SIG-M5 (cell line): ENCODE measurements at regions not wholly inside any gene's neighbourhood (a gene's known extent, or its start where the extent isn't known, plus 50 kb on each side); places are given as distances from the start of the nearest gene placed in this dataset.

Experiments
- DNase-seq: peaks from one replicate; lab custom pipeline; 2025; lab: John Stamatoyannopoulos, UW

DNA sequence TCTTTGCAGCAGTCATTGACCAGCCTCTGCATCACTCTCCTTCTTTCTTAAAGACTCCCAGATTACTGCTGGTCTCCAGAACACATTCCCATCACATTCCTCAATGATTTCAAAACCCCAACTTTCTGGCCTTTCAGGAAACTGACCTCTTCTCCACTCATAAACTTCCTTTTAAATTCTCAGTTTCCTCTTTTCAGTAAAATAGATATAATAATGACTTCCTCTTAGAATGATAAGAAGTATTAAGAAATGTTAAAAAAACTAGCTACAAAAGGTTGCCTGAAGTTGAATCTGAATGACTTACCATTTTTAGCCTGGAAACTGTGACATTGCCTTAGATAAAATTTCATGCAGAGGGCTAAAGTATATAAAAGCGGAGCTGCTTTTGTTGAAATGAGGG, 239.3 kb downstream of the OGFRL1 start:
- no peak for DNase-seq

DNA sequence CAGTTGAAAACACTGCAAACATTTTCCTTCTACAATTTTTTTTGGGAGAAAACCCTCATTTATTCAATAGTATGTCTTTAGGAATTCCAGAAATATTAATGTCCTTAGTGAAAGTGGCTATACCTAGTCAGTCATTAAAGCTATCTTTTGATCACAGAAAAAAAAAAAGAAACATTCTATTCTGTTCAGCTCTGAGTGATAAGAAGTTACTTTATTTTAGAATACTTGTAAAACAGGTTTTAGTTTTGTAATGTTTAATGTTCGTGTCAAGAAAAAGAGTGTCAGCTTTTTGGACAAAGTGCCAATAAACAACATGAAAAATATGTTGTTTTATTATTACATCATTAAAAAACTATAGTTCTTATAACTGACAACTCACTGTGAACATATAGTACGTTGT, 240.4 kb downstream of the OGFRL1 start:
- DNase-seq, result no peak

DNA sequence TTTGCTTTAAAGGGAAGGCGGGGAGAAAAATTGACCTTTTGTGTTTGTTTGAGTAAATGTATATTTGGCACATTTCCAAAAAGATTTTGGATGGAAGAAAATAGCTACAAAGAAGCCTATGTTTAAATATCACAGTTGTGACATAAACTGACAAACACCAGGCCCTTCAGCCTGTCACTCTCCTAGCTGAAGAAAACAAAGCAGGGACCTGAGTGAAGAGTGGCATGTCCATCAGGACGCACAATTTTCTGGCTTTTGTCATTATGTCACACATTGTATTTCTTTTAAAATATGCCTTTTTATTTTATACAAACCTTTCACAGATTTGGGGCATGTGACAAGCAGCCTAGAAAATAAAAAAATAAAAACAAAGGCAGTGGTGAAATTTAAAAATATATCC, 241.2 kb downstream of the OGFRL1 start:
- no peak for DNase-seq

GRCh38 chr6:71531006-71531405, 242.4 kb downstream of the OGFRL1 start:
- DNase-seq, result no peak

- no peak for DNase-seq
Measured at GRCh38 chr6:71531841-71532240, 243.2 kb downstream of the OGFRL1 start.

GRCh38 chr6:71533939-71534379, 245.3 kb downstream of the OGFRL1 start:
- no peak for DNase-seq

DNA sequence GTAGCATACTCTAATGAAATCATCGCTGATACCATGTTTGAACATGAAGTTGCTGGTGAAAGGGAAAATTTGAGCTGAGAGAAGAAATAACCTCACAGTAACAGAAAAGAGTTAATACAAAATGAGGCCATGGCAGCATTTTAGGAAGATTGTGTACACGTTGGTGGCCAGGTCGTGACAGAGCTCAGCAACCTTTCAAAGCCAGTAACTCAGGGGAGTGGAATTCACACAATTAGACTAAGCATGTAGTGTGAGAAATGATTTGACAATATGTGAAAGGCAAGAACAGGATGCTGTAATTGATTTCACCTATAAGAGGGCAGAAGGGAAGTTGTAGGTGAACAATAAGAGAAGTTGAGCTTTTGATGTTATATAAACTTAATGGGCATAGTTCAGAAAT, 246.3 kb downstream of the OGFRL1 start:
- DNase-seq, result no peak

- DNase-seq, result no peak
Measured at GRCh38 chr6:71537717-71538116, 249.1 kb downstream of the OGFRL1 start.

DNA sequence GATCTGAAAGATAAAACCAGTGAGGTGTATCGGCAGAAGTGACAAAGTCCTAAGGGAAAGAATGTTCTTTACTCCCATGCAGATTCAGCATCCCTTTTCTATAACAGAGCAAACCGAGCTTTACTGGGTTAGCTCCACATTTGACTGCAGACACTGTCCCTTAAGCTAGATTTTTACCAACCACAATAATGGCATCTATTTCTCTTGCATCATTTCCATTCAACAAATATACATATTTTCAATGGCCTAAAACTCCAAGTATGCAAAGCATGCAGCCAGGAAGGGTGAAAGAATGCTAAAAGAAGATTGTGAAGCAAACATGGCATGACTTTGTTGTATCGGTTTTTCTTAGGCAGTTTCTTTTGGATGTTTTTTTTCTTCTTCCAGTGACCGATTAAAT, 255.4 kb downstream of the OGFRL1 start:
- no peak for DNase-seq

DNA sequence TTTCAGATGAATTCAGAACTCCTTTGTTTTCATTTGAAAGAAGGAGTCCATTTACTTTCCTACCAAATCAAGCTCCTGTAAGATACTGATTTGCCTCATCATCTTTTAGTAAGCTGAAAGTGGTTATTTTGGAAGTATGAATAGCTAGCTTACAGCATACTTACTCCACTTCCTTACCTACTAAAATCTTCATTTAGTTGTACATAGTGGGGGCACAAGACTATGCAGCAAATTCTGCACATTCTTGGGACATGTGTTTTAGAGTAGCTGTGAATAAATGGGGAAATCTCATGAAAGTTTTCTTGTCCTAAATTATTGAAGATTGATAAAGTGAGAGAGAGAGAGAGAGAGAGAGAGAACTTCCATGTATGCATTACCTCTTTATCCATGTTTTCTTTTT, 256.3 kb downstream of the OGFRL1 start:
- DNase-seq, result no peak

DNA sequence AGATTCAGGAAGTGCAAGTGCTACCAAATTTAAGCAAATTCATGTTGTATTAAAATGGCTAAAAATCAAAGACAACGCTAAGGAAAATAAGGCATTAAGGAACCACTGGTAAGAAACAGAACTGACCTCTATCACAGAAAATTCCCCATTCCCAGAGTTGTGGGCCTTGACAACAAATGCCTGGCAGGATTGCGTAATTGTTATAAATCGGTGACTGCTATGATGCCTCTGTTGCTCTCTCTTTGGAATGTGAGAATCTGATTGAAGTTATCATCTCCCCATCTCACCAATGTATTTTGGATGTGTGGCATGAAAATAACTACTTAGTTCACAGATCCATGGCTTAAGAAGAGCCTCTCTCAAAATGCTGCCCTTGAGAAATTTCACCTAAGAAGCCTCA, 257.3 kb downstream of the OGFRL1 start:
- DNase-seq, result no peak

- no peak for DNase-seq
Measured at GRCh38 chr6:71551798-71552197, 263.2 kb downstream of the OGFRL1 start.

- no peak for DNase-seq
Measured at GRCh38 chr6:71556141-71556540, 267.5 kb downstream of the OGFRL1 start.

DNA sequence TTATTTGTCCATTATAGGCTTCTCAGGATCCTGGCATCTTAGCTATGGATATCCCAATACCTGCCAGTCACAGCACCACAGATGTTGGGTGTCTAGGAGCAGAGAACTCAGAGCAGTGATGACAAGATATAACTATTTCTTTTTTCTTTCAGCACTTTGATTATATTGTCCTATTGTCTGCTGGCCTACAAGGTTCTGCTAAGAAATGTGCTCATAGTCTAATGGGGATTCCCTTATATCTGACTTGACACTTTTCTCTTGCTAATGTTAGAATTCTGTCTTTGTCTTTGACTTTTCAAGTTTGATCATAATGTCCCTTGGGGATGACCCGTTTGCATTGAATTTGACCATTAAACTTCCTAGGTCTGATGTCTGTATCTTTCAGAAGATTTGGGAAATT, 270.4 kb downstream of the OGFRL1 start:
- no peak for DNase-seq

DNA sequence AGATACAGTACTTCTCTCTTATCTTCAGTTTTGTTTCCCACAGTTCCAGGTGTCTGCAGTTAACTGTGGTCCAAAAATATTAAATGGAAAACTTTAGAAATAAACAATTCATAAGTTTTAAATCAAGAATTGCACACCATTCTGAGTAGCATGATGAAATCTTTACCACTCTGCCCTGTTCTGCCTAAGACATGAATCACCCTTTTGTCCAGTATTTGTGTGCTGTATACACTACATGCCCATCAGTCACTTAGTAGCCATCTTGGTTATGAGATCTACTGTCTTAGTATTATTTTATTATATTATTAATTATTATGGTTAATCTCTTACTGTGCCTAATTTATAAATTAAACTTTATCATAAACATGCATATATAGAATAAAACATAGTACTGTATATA, 279.0 kb downstream of the OGFRL1 start:
- DNase-seq, result no peak

- no peak for DNase-seq
Measured at GRCh38 chr6:71577766-71578165, 289.2 kb downstream of the OGFRL1 start.

DNA sequence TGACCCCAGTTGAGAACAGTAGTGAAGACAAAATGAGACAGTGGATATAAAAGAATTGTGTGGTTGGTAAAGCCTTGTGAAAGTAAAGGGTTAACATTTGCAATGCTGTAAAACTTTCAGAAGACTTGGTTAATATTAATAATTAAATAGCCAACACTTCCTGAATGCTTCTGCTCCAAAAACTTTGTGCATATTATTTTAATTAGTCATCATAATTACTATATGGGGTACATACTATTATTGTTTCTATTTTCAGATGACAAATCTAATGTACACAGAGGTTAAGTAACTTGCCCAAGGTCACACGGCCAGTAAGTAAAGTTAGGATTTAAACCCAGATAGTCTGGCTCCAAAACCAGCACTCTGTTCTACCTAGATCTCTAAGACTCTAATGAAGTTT, 291.3 kb downstream of the OGFRL1 start:
- no peak for DNase-seq

- DNase-seq, result no peak
Measured at GRCh38 chr6:71582820-71583219, 294.2 kb downstream of the OGFRL1 start.

- no peak for DNase-seq
Measured at GRCh38 chr6:71584712-71585436, 296.3 kb downstream of the OGFRL1 start.

- no peak for DNase-seq
Measured at GRCh38 chr6:71585472-71585871, 296.9 kb downstream of the OGFRL1 start.

- no peak for DNase-seq
Measured at GRCh38 chr6:71588490-71588889, 297.9 kb upstream of the RIMS1 start.

DNA sequence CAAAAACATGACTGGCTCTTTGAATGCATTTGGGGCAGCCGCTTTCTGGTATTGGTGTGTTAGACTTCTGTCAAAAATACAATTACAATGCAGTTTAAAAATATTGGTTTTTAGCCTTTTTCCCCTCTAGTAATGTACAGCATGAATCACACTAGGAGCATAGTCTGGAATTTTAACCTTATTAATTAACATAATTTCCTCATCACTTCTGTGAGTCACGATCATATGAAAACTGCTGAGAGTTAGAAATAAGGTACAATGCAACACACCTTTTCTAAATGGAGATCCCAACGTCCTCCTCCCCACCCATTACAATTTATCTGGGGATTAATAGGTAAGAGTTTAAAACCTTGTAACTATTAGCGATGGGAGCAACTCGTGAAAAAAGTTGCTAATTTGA, 297.1 kb upstream of the RIMS1 start:
- no peak for DNase-seq

DNA sequence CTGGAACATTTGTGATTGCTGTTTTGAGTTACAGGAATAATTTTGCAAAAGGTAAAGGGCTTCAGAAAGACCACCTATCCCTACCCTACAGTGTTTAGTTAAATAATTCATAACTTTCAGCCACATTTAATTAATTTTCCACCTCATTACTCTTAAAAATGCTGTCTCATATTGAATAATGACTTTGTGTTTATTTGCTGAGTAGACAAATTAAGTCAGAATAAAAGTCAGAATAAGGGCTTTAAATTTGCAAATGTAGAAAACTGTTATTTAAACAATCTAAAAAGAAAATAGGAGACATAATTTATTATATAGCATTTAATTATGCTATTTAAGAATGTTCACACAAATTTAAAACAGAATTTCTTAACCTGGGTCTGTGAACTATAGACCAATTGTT, 293.7 kb upstream of the RIMS1 start:
- DNase-seq, result no peak

DNA sequence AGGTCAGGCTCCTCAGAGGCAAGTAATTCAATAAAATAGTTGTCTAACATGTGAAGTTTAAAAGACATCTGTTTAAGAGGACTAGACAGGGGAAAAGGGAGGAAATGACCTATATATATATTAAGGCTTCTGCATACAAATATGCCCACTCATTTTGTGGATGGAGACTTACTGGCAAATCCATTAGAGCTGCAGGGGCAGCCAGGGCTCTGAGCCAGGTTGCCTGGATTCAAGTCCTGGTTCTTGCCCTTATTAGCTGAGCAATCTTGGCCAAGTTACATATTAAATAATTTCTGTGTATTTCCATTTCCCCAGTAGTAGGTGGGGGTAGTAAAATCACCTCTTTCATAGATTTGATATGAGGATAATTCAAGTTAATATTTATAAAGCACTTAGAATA, 287.0 kb upstream of the RIMS1 start:
- DNase-seq, result no peak
